GM21381 (cell line): ENCODE measurements at regions not wholly inside any gene's neighbourhood (a gene's known extent, or its start where the extent isn't known, plus 50 kb on each side); places are given as distances from the start of the nearest gene placed in this dataset.
"Not testable (repeated sequence)": the region's sequence is repeated elsewhere in the genome, so short reads cannot be mapped to it uniquely, and the experiment has no call there.

ENCODE experiments used
- ATAC-seq: cut with Tn5 transposase; IDR thresholded peaks from one replicate; pipeline ENCODE4 v1.9.1; 2021; ENCODE audit warnings: mild to moderate bottlenecking, moderate library complexity; ENCODE audit not compliant: unreplicated experiment

GRCh38 chr16:13453325-13453724 lies 466.6 kb upstream of the ERCC4 start:
- ATAC-seq, result no peak

DNA sequence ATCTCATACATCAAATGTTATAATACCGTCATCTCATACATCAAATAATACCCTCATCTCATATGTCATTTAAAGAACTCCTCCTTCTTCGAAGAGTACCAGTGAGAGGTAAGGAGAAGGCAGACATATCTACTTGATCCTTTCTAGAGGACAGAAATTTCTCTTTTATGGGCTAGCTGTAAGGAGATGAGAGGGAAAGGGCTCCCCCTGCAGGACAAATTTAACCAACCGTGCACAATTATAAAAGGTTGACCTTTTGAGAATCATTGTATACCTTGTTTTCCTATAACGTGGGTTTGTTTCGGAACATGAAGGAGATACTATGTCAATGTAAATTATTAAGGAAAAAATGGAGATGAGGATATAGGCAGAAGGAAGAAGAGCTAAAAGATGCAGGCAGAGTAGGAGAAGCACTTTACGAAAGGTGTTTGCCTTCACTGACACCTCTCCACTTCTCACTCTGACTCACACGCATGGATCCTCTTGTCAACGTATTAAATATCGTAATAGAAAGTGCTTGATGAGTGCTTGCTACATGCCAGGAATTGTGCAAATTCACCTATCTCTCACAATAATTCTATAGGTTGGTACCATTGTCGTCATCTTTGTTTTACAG lies 465.9 kb upstream of the ERCC4 start:
- ATAC-seq, result no peak

GRCh38 chr16:13463619-13464018 lies 456.3 kb upstream of the ERCC4 start:
- ATAC-seq, result no peak

DNA sequence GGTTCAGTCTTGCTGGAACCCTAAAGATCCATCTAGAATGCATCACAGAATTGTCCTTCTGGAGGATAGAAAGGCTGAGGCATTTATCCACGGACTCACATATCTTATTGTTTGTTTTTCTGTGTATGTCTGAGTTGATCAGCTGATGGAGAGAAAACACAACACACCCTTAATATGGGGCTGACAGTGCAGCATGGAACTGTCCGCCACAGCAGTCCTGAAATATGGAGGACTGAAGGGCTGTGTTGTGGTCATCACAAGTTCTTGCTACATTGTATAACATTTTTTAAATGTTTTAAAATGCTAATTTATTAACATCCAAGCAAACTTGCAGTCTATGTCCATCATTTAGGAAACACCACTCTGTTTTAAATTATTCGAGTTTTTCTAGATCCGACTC lies 448.9 kb upstream of the ERCC4 start:
- no peak for ATAC-seq

- no peak for ATAC-seq
These were observed 441.0 kb upstream of the ERCC4 start for GRCh38 chr16:13478991-13479390.

GRCh38 chr16:13479549-13479948 lies 440.4 kb upstream of the ERCC4 start:
- ATAC-seq, result no peak

- no peak for ATAC-seq
These were observed 439.2 kb upstream of the ERCC4 start for GRCh38 chr16:13480801-13481200.

DNA sequence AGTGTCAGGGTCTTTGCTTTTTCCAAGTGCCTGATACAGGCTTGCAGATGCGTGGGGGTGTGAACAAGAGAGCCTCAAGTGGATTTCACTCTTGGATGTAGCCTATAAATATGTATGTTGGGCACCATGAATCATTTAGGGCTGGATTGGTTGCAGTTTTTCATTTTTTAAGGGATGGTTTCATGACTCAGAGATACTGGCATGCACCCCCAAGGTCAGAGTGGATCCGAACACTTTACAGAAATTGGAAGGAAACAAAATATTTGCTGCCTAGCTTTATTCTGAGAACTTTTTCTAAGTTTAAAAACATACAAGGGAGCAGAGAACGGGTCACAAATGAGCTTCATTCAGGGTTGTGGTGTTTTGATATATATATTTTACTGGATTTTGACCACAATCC lies 436.8 kb upstream of the ERCC4 start:
- ATAC-seq, result no peak

DNA sequence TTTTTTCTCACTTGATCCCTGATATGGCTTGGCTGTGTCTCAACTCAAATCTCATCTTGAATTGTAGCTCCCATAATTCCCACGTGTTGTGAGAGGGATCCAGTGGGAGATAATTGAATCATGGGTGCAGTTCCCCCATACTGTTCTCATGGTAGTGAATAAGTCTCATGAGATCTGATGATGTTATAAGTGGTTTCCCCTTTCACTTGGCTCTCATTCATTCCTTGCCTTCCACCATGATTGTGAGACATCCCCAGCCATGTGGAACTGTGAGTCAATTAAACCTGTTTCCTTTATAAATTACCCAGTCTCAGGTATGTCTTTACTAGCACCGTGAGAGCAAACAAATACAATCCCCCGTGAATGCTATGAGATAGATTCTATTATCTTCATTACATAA lies 430.5 kb upstream of the ERCC4 start:
- ATAC-seq, result not testable (repeated sequence)

GRCh38 chr16:13492046-13492445 lies 427.9 kb upstream of the ERCC4 start:
- ATAC-seq, result no peak

- ATAC-seq, result no peak
These were observed 415.9 kb upstream of the ERCC4 start for GRCh38 chr16:13503960-13504635.

GRCh38 chr16:13507530-13507929 lies 412.4 kb upstream of the ERCC4 start:
- ATAC-seq, result no peak

GRCh38 chr16:13510425-13511151 lies 409.4 kb upstream of the ERCC4 start:
- no peak for ATAC-seq

DNA sequence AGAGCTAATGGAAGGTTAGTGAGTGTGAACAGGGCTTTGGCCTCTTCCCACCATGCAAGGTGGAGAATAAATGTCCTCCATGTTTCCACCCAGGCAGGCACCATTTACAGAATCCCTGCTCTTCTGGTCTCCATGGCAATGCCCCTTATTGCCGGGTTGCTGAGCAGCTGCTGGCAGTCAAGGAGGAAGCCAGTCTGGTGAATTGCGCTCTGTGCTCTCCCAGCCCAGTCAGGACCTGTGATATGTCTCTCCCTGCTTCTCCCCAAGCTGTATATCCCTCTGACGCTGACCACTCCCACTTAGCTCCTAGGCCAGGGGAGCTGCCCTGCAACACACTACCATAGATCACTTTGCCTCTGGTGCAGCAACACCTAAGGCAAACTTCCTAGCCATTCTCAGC lies 402.1 kb upstream of the ERCC4 start:
- no peak for ATAC-seq

GRCh38 chr16:13519871-13520270 lies 400.1 kb upstream of the ERCC4 start:
- no peak for ATAC-seq

- ATAC-seq, result no peak
These were observed 398.6 kb upstream of the ERCC4 start for GRCh38 chr16:13521356-13521755.

GRCh38 chr16:13527332-13527731 lies 392.6 kb upstream of the ERCC4 start:
- no peak for ATAC-seq

DNA sequence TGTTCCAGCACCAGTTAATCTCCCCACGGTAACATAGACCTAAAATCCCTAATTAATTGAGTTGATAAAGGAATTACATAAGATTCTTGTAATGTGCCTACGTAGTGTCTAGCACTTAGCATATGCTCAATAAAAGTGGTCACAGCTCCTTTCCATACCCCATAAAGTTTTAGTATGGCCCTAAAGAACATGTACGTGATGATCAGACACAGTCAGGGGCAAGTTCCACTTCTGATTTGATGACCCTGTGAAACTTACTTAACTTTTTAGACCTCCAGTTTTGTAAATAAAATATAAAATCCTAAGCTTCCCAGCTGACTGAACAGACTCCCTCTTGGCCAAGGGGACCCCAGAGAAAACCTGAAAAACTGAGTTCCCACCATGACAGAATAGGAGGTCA lies 391.3 kb upstream of the ERCC4 start:
- ATAC-seq, result no peak

DNA sequence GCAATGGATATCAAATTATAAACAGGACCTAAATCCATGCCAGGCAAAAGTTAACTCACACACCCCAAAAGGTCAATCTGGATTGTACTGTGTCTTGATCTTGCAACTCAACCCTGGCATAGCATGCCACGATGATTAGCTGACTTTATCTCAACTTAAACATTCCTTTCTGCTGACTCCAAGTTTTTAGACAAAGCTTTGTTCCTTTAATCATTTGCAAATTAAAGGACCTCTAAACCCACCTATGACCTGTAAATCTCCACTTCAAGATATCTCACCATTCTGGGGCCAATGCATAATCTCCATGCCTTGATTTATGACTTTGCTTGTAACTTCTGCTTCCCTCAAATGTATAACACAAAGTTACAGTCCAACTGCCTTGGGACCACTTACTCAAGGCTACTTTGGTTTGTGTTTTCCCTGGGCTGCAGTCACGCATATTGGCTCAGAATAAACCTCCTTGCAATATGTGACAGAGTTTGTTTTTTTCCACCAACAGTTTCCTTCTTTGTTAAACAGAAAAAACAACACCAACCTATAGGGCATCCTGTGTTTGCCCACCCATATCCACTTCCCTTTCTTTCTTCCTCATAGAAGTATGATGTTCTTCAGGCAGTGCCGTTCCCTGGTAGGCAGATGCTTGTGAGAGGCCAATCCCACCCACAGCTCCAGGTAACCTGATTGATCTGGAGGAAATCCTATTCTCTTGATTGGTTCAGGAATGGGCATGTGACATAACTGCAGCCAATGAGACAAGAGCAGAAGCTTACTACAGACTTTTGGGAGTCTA lies 390.6 kb upstream of the ERCC4 start:
- ATAC-seq, result no peak

DNA sequence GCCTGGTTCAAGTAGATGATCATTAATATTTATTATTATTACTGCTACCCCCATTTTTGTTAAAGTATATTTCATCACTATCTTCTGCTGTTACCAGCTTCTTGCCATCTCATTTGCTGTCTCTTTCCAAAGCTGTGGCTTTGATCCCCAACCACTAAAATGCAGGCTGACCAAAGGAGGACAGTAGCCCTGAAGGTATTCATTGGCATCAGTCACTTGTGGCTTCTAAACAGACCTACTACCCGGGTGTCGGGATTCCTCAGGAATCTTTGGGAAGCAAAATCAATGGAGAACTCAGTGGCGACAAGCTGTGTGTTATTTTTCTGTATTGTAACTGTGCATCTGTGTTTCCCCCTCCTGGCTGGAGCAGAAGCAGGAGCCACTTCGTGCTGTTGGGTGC lies 379.2 kb upstream of the ERCC4 start:
- no peak for ATAC-seq

DNA sequence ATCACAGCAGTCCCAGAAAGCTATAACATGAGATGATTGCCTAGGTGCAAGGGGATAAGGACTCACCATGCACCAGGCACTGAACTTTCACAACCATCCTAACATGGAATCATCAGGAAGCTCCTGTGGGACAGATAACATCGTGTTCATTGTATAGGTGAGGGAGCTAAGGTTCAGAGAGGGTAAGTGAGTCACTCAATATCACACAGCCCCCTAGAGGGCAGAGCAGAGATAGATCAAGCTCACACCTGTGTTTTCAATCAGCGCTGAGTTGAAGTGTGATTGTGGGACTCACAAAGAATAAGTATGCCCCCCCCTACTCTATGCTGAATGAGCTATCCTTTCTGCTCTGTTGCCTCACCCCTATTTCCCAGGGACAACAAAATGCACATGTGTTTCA lies 377.7 kb upstream of the ERCC4 start:
- no peak for ATAC-seq
